ENCODE measurements at regions not wholly inside any gene's neighbourhood (a gene's known extent, or its start where the extent isn't known, plus 50 kb on each side); places are given as distances from the start of the nearest gene placed in this dataset.
"Not testable (repeated sequence)": the region's sequence is repeated elsewhere in the genome, so short reads cannot be mapped to it uniquely, and the experiment has no call there.

- Mint-ChIP-seq H3K27me3 (ENCODE audit: low read depth) (no peaks in the 10 kb centered on the region), H3K4me1 (ENCODE audit: low read depth) (peaks cover 18% of the 10 kb centered on the region), H3K4me3 (no peak overlapping the region), H3K36me3 (ENCODE audit: low read depth) (no peaks in the 10 kb centered on the region), H3K27ac (no peak overlapping the region), H3K9me3 (peaks cover 3% of the 10 kb centered on the region)
- intact Hi-C loops (cut with micrococcal nuclease), result loop anchor here (1.0 to 2.0 kb wide), 6 partner anchors 24 to 115 kb away; no protein-coding TSS in a partner anchor
- peak; percentile 73 for DNase-seq
- CTCF ChIA-PET, result interaction anchor here (1.1 to 1.2 kb wide), 2 partner anchors 15 to 18 kb away, joined by 4 read pairs; no protein-coding TSS in a partner anchor
These were observed 453.0 kb upstream of the CFAP20DC start for GRCh38 chr3:59502806-59503205.

- H3K9me3 Mint-ChIP-seq, result peaks cover 3% of the 10 kb centered on the region
- CTCF ChIA-PET, result interaction anchor here (0.6 kb wide), 1 partner anchor 607 kb away, joined by 5 read pairs; no protein-coding TSS in a partner anchor
- intact Hi-C loops (cut with micrococcal nuclease), result no loop called here
- no peak for DNase-seq
- no peaks in the 10 kb centered on the region for H3K36me3 Mint-ChIP-seq (ENCODE audit: low read depth)
- no peak overlapping the region for H3K27ac Mint-ChIP-seq
- H3K27me3 Mint-ChIP-seq (ENCODE audit: low read depth), result no peaks in the 10 kb centered on the region
- no peak overlapping the region for H3K4me3 Mint-ChIP-seq
- H3K4me1 Mint-ChIP-seq (ENCODE audit: low read depth), result peaks cover 18% of the 10 kb centered on the region
These were observed 450.1 kb upstream of the CFAP20DC start for GRCh38 chr3:59499954-59500353.

GRCh38 chr3:59499000-59499399 is 449.2 kb upstream of the CFAP20DC start:
- CTCF ChIA-PET, result no interaction called here
- H3K36me3 Mint-ChIP-seq (ENCODE audit: low read depth), result no peaks in the 10 kb centered on the region
- H3K9me3 Mint-ChIP-seq, result peaks cover 3% of the 10 kb centered on the region
- no peaks in the 10 kb centered on the region for H3K27me3 Mint-ChIP-seq (ENCODE audit: low read depth)
- no peak overlapping the region for H3K4me3 Mint-ChIP-seq
- H3K4me1 Mint-ChIP-seq (ENCODE audit: low read depth), result peaks cover 18% of the 10 kb centered on the region
- DNase-seq, result no peak
- no peak overlapping the region for H3K27ac Mint-ChIP-seq
- intact Hi-C loops (cut with micrococcal nuclease), result no loop called here

GRCh38 chr3:59496250-59496649 is 446.4 kb upstream of the CFAP20DC start:
- H3K27me3 Mint-ChIP-seq (ENCODE audit: low read depth), result no peaks in the 10 kb centered on the region
- CTCF ChIA-PET, result no interaction called here
- intact Hi-C loops (cut with micrococcal nuclease), result no loop called here

GRCh38 chr3:59494969-59495368 is 445.1 kb upstream of the CFAP20DC start:
- H3K27me3 Mint-ChIP-seq (ENCODE audit: low read depth); H3K9me3 Mint-ChIP-seq; CTCF ChIA-PET; DNase-seq; H3K36me3 Mint-ChIP-seq (ENCODE audit: low read depth); intact Hi-C loops (cut with micrococcal nuclease); H3K27ac Mint-ChIP-seq; H3K4me3 Mint-ChIP-seq; H3K4me1 Mint-ChIP-seq (ENCODE audit: low read depth): not testable (repeated sequence)

More at GRCh38 chr3:59496250-59496649, 446.4 kb upstream of the CFAP20DC start:
- no peaks in the 10 kb centered on the region for H3K36me3 Mint-ChIP-seq (ENCODE audit: low read depth)
- no peak overlapping the region for H3K27ac Mint-ChIP-seq
- no peaks in the 10 kb centered on the region for H3K9me3 Mint-ChIP-seq
- H3K4me3 Mint-ChIP-seq, result no peak overlapping the region
- H3K4me1 Mint-ChIP-seq (ENCODE audit: low read depth), result no peaks in the 10 kb centered on the region
- DNase-seq, result no peak

GRCh38 chr3:59486520-59486919 is 436.7 kb upstream of the CFAP20DC start:
- intact Hi-C loops (cut with micrococcal nuclease), result no loop called here
- H3K27me3 Mint-ChIP-seq (ENCODE audit: low read depth), result no peaks in the 10 kb centered on the region
- no peak overlapping the region for H3K27ac Mint-ChIP-seq
- H3K4me3 Mint-ChIP-seq, result no peak overlapping the region
- no peaks in the 10 kb centered on the region for H3K36me3 Mint-ChIP-seq (ENCODE audit: low read depth)
- H3K4me1 Mint-ChIP-seq (ENCODE audit: low read depth), result peaks cover 5% of the 10 kb centered on the region
- peaks cover 4% of the 10 kb centered on the region for H3K9me3 Mint-ChIP-seq
- CTCF ChIA-PET, result interaction anchor here (0.7 kb wide), 1 partner anchor 177 kb away, joined by 3 read pairs; no protein-coding TSS in a partner anchor
- no peak for DNase-seq

GRCh38 chr3:59483191-59483590 is 433.4 kb upstream of the CFAP20DC start:
- Mint-ChIP-seq H3K27me3 (ENCODE audit: low read depth) (no peaks in the 10 kb centered on the region), H3K27ac (no peak overlapping the region), H3K4me1 (ENCODE audit: low read depth) (peaks cover 13% of the 10 kb centered on the region), H3K9me3 (no peaks in the 10 kb centered on the region), H3K36me3 (ENCODE audit: low read depth) (no peaks in the 10 kb centered on the region), H3K4me3 (no peak overlapping the region)
- CTCF ChIA-PET, result no interaction called here
- no peak for DNase-seq
- intact Hi-C loops (cut with micrococcal nuclease), result no loop called here

GRCh38 chr3:59482684-59483083 is 432.9 kb upstream of the CFAP20DC start:
- DNase-seq, result no peak
- Mint-ChIP-seq H3K36me3 (ENCODE audit: low read depth) (no peaks in the 10 kb centered on the region), H3K27me3 (ENCODE audit: low read depth) (no peaks in the 10 kb centered on the region), H3K27ac (no peak overlapping the region), H3K9me3 (no peaks in the 10 kb centered on the region), H3K4me1 (ENCODE audit: low read depth) (peaks cover 12% of the 10 kb centered on the region), H3K4me3 (no peak overlapping the region)
- CTCF ChIA-PET, result no interaction called here
- intact Hi-C loops (cut with micrococcal nuclease), result no loop called here

- Mint-ChIP-seq H3K27me3 (ENCODE audit: low read depth) (no peaks in the 10 kb centered on the region), H3K4me1 (ENCODE audit: low read depth) (peaks cover 11% of the 10 kb centered on the region), H3K36me3 (ENCODE audit: low read depth) (no peaks in the 10 kb centered on the region), H3K9me3 (no peaks in the 10 kb centered on the region), H3K4me3 (no peak overlapping the region), H3K27ac (no peak overlapping the region)
- CTCF ChIA-PET, result interaction anchor here (0.7 kb wide), 1 partner anchor 16 kb away, joined by 3 read pairs; no protein-coding TSS in a partner anchor
- intact Hi-C loops (cut with micrococcal nuclease), result no loop called here
- no peak for DNase-seq
These were observed 432.1 kb upstream of the CFAP20DC start for GRCh38 chr3:59481776-59482400.

- H3K4me3 Mint-ChIP-seq, result no peak overlapping the region
- no peaks in the 10 kb centered on the region for H3K9me3 Mint-ChIP-seq
- no peaks in the 10 kb centered on the region for H3K36me3 Mint-ChIP-seq (ENCODE audit: low read depth)
- CTCF ChIA-PET, result no interaction called here
- H3K27ac Mint-ChIP-seq, result no peak overlapping the region
- no peaks in the 10 kb centered on the region for H3K27me3 Mint-ChIP-seq (ENCODE audit: low read depth)
- H3K4me1 Mint-ChIP-seq (ENCODE audit: low read depth), result peaks cover 7% of the 10 kb centered on the region
- intact Hi-C loops (cut with micrococcal nuclease), result no loop called here
- DNase-seq, result peak; percentile 16
These were observed 430.7 kb upstream of the CFAP20DC start for GRCh38 chr3:59480486-59480995.

GRCh38 chr3:59473636-59474035 is 423.8 kb upstream of the CFAP20DC start:
- peaks cover 28% of the 10 kb centered on the region for H3K4me1 Mint-ChIP-seq (ENCODE audit: low read depth)
- H3K36me3 Mint-ChIP-seq (ENCODE audit: low read depth), result no peaks in the 10 kb centered on the region
- no peaks in the 10 kb centered on the region for H3K27me3 Mint-ChIP-seq (ENCODE audit: low read depth)
- no peak overlapping the region for H3K4me3 Mint-ChIP-seq
- DNase-seq, result no peak
- H3K9me3 Mint-ChIP-seq, result no peaks in the 10 kb centered on the region
- CTCF ChIA-PET, result no interaction called here
- no peak overlapping the region for H3K27ac Mint-ChIP-seq
- intact Hi-C loops (cut with micrococcal nuclease), result no loop called here

- Mint-ChIP-seq H3K4me1 (ENCODE audit: low read depth) (peaks cover 28% of the 10 kb centered on the region), H3K27ac (no peak overlapping the region), H3K27me3 (ENCODE audit: low read depth) (no peaks in the 10 kb centered on the region), H3K9me3 (no peaks in the 10 kb centered on the region), H3K4me3 (no peak overlapping the region), H3K36me3 (ENCODE audit: low read depth) (no peaks in the 10 kb centered on the region)
- CTCF ChIA-PET, result no interaction called here
- no peak for DNase-seq
- intact Hi-C loops (cut with micrococcal nuclease), result no loop called here
These were observed 422.7 kb upstream of the CFAP20DC start for GRCh38 chr3:59472541-59472940.

Measured in activated naive CD4-positive, alpha-beta T cell treated with anti-CD3 and anti-CD28 coated beads for 36 hours (primary cell).